ENCODE measurements at regions not wholly inside any gene's neighbourhood (a gene's known extent, or its start where the extent isn't known, plus 50 kb on each side); places are given as distances from the start of the nearest gene placed in this dataset.
"Not testable (repeated sequence)": the region's sequence is repeated elsewhere in the genome, so short reads cannot be mapped to it uniquely, and the experiment has no call there.

DNA sequence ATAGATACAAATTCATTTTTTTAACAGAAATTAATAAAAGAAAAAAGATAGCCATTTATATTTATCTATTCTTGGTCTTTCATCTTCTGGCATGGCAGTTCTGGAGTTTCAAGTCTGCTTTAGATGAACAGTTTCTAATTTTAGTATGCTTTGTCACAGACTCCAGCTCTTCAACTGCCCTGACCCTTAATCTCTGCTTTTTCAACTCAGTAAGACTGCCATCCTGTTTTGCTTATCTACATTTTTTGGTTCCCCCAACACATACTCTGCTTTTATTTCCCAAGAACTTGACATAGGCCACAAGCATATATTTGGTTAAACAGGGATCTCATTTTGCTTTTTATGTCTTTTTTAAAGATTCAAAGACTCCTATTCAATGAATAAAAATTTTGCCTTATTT is 309.3 kb upstream of the KCND2 start:
- Histone ChIP-seq H3K27ac (ENCODE audit: insufficient read depth in 1 of 2, low read depth in 1 of 2, low read length in 2 of 2, poor library complexity in 1 of 2, severe bottlenecking in 2 of 2) (no peak overlapping the region), H3K4me1 (ENCODE audit: control extremely low read depth in 1 of 4, control insufficient read depth in 4 of 4, insufficient read depth in 4 of 4, low read length in 3 of 4) (no peaks in the 10 kb centered on the region), H3K27me3 (replicated peaks in 2 of 5; ENCODE audit: control insufficient read depth in 4 of 5, insufficient read depth in 5 of 5, low read length in 4 of 5) (no peaks in the 10 kb centered on the region), H3K9me3 (ENCODE audit: control extremely low read depth in 1 of 5, control insufficient read depth in 4 of 5, insufficient read depth in 2 of 5, low read depth in 1 of 5, low read length in 4 of 5) (no peaks in the 10 kb centered on the region), H3K4me3 (ENCODE audit: control insufficient read depth in 1 of 7, extremely low read depth in 1 of 7, insufficient read depth in 4 of 7, low read depth in 2 of 7, low read length in 6 of 7) (no peak overlapping the region), H3K36me3 (ENCODE audit: control insufficient read depth in 4 of 4, insufficient read depth in 4 of 4, low read length in 3 of 4) (no peaks in the 10 kb centered on the region)
- ChIA-PET CTCF (no interaction called here), POLR2A (no interaction called here)
- DNase-seq: no peak

GRCh38 chr7:119964065-119964464 is 308.9 kb upstream of the KCND2 start:
- Histone ChIP-seq H3K27me3 (replicated peaks in 2 of 5; ENCODE audit: control insufficient read depth in 4 of 5, insufficient read depth in 5 of 5, low read length in 4 of 5) (no peaks in the 10 kb centered on the region), H3K4me3 (ENCODE audit: control insufficient read depth in 1 of 7, extremely low read depth in 1 of 7, insufficient read depth in 4 of 7, low read depth in 2 of 7, low read length in 6 of 7) (no peak overlapping the region), H3K9me3 (ENCODE audit: control extremely low read depth in 1 of 5, control insufficient read depth in 4 of 5, insufficient read depth in 2 of 5, low read depth in 1 of 5, low read length in 4 of 5) (no peaks in the 10 kb centered on the region), H3K27ac (ENCODE audit: insufficient read depth in 1 of 2, low read depth in 1 of 2, low read length in 2 of 2, poor library complexity in 1 of 2, severe bottlenecking in 2 of 2) (no peak overlapping the region), H3K4me1 (ENCODE audit: control extremely low read depth in 1 of 4, control insufficient read depth in 4 of 4, insufficient read depth in 4 of 4, low read length in 3 of 4) (no peaks in the 10 kb centered on the region), H3K36me3 (ENCODE audit: control insufficient read depth in 4 of 4, insufficient read depth in 4 of 4, low read length in 3 of 4) (no peaks in the 10 kb centered on the region)
- ChIA-PET CTCF (no interaction called here), POLR2A (no interaction called here)
- DNase-seq: no peak

- 100% methylated on average over 1 of the region's 1 CpG for WGBS (ENCODE audit: insufficient coverage)
- no peaks in the 10 kb centered on the region for H3K9me3 ChIP-seq (ENCODE audit: control extremely low read depth in 1 of 5, control insufficient read depth in 4 of 5, insufficient read depth in 2 of 5, low read depth in 1 of 5, low read length in 4 of 5)
- CTCF ChIA-PET: no interaction called here
- POLR2A ChIA-PET: no interaction called here
- no peak overlapping the region for H3K4me3 ChIP-seq (ENCODE audit: control insufficient read depth in 1 of 7, extremely low read depth in 1 of 7, insufficient read depth in 4 of 7, low read depth in 2 of 7, low read length in 6 of 7)
- DNase-seq: no peak
- no peaks in the 10 kb centered on the region for H3K36me3 ChIP-seq (ENCODE audit: control insufficient read depth in 4 of 4, insufficient read depth in 4 of 4, low read length in 3 of 4)
- no peaks in the 10 kb centered on the region for H3K27me3 ChIP-seq (replicated peaks in 2 of 5; ENCODE audit: control insufficient read depth in 4 of 5, insufficient read depth in 5 of 5, low read length in 4 of 5)
- no peaks in the 10 kb centered on the region for H3K4me1 ChIP-seq (ENCODE audit: control extremely low read depth in 1 of 4, control insufficient read depth in 4 of 4, insufficient read depth in 4 of 4, low read length in 3 of 4)
- H3K27ac ChIP-seq (ENCODE audit: insufficient read depth in 1 of 2, low read depth in 1 of 2, low read length in 2 of 2, poor library complexity in 1 of 2, severe bottlenecking in 2 of 2): no peak overlapping the region
These were observed 308.0 kb upstream of the KCND2 start for GRCh38 chr7:119964788-119965542.

- 0% methylated on average over 1 of the region's 4 CpGs for WGBS (ENCODE audit: insufficient coverage)
These were observed 305.8 kb upstream of the KCND2 start for GRCh38 chr7:119967221-119967620.

GRCh38 chr7:119968411-119968810 is 304.6 kb upstream of the KCND2 start:
- H3K9me3 ChIP-seq (ENCODE audit: control extremely low read depth in 1 of 5, control insufficient read depth in 4 of 5, insufficient read depth in 2 of 5, low read depth in 1 of 5, low read length in 4 of 5); DNase-seq; H3K27ac ChIP-seq (ENCODE audit: insufficient read depth in 1 of 2, low read depth in 1 of 2, low read length in 2 of 2, poor library complexity in 1 of 2, severe bottlenecking in 2 of 2); H3K4me1 ChIP-seq (ENCODE audit: control extremely low read depth in 1 of 4, control insufficient read depth in 4 of 4, insufficient read depth in 4 of 4, low read length in 3 of 4); H3K27me3 ChIP-seq (replicated peaks in 2 of 5; ENCODE audit: control insufficient read depth in 4 of 5, insufficient read depth in 5 of 5, low read length in 4 of 5); H3K36me3 ChIP-seq (ENCODE audit: control insufficient read depth in 4 of 4, insufficient read depth in 4 of 4, low read length in 3 of 4); H3K4me3 ChIP-seq (ENCODE audit: control insufficient read depth in 1 of 7, extremely low read depth in 1 of 7, insufficient read depth in 4 of 7, low read depth in 2 of 7, low read length in 6 of 7); CTCF ChIA-PET; POLR2A ChIA-PET: not testable (repeated sequence)
- 100% methylated on average over 1 of the region's 3 CpGs for WGBS (ENCODE audit: insufficient coverage)

More at GRCh38 chr7:119967221-119967620, 305.8 kb upstream of the KCND2 start:
- H3K27me3 ChIP-seq (replicated peaks in 2 of 5; ENCODE audit: control insufficient read depth in 4 of 5, insufficient read depth in 5 of 5, low read length in 4 of 5): no peaks in the 10 kb centered on the region
- ChIA-PET POLR2A (no interaction called here), CTCF (no interaction called here)
- no peaks in the 10 kb centered on the region for H3K4me1 ChIP-seq (ENCODE audit: control extremely low read depth in 1 of 4, control insufficient read depth in 4 of 4, insufficient read depth in 4 of 4, low read length in 3 of 4)
- H3K27ac ChIP-seq (ENCODE audit: insufficient read depth in 1 of 2, low read depth in 1 of 2, low read length in 2 of 2, poor library complexity in 1 of 2, severe bottlenecking in 2 of 2): no peak overlapping the region
- H3K9me3 ChIP-seq (ENCODE audit: control extremely low read depth in 1 of 5, control insufficient read depth in 4 of 5, insufficient read depth in 2 of 5, low read depth in 1 of 5, low read length in 4 of 5): no peaks in the 10 kb centered on the region
- no peak overlapping the region for H3K4me3 ChIP-seq (ENCODE audit: control insufficient read depth in 1 of 7, extremely low read depth in 1 of 7, insufficient read depth in 4 of 7, low read depth in 2 of 7, low read length in 6 of 7)
- DNase-seq: no peak
- no peaks in the 10 kb centered on the region for H3K36me3 ChIP-seq (ENCODE audit: control insufficient read depth in 4 of 4, insufficient read depth in 4 of 4, low read length in 3 of 4)

DNA sequence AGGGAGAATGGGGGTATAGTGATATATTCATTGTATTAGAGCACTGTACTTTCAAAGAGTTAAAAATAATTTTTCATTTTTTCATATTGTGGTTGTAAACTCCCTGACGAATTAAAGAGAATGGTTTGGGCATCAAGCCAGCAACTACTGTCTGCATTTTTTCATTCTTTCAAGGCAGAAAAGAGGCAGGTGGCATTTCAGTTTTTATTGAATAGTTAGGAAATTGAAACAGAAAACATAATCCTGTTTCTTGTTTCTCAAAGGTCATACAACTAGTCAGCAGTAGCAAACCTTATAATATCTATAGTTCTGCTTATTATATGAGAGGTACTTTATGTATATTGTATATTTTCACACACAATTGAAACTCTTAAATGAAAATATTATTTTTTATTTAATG is 303.9 kb upstream of the KCND2 start:
- H3K36me3 ChIP-seq (ENCODE audit: control insufficient read depth in 4 of 4, insufficient read depth in 4 of 4, low read length in 3 of 4): no peaks in the 10 kb centered on the region
- H3K4me1 ChIP-seq (ENCODE audit: control extremely low read depth in 1 of 4, control insufficient read depth in 4 of 4, insufficient read depth in 4 of 4, low read length in 3 of 4): no peaks in the 10 kb centered on the region
- CTCF ChIA-PET: no interaction called here
- no peaks in the 10 kb centered on the region for H3K27me3 ChIP-seq (replicated peaks in 2 of 5; ENCODE audit: control insufficient read depth in 4 of 5, insufficient read depth in 5 of 5, low read length in 4 of 5)
- no peaks in the 10 kb centered on the region for H3K9me3 ChIP-seq (ENCODE audit: control extremely low read depth in 1 of 5, control insufficient read depth in 4 of 5, insufficient read depth in 2 of 5, low read depth in 1 of 5, low read length in 4 of 5)
- POLR2A ChIA-PET: no interaction called here
- H3K4me3 ChIP-seq (ENCODE audit: control insufficient read depth in 1 of 7, extremely low read depth in 1 of 7, insufficient read depth in 4 of 7, low read depth in 2 of 7, low read length in 6 of 7): no peak overlapping the region
- WGBS (ENCODE audit: insufficient coverage): no CpG with 5 or more reads among the region's 1 CpG
- DNase-seq: no peak
- no peak overlapping the region for H3K27ac ChIP-seq (ENCODE audit: insufficient read depth in 1 of 2, low read depth in 1 of 2, low read length in 2 of 2, poor library complexity in 1 of 2, severe bottlenecking in 2 of 2)

DNA sequence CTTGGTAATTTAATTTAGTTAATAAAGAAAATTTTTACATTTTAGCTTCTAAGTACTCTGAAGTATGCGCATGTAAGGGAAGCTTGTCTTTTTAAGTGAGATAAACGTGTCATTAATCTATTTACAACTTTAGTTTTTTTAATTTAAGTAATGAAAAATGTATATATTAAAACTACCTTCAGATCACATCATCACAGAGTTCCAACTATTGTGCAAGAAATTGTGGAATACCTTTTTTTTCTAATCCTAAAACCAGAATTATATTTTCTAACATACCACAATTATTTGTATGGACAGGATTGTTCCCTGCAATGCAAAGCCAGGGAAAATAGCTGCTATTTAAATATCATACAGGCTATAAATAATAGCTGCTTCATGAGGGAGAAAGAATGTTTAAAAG is 303.2 kb upstream of the KCND2 start:
- Histone ChIP-seq H3K27me3 (replicated peaks in 2 of 5; ENCODE audit: control insufficient read depth in 4 of 5, insufficient read depth in 5 of 5, low read length in 4 of 5) (no peaks in the 10 kb centered on the region), H3K4me3 (ENCODE audit: control insufficient read depth in 1 of 7, extremely low read depth in 1 of 7, insufficient read depth in 4 of 7, low read depth in 2 of 7, low read length in 6 of 7) (no peak overlapping the region), H3K36me3 (ENCODE audit: control insufficient read depth in 4 of 4, insufficient read depth in 4 of 4, low read length in 3 of 4) (no peaks in the 10 kb centered on the region), H3K27ac (ENCODE audit: insufficient read depth in 1 of 2, low read depth in 1 of 2, low read length in 2 of 2, poor library complexity in 1 of 2, severe bottlenecking in 2 of 2) (no peak overlapping the region), H3K4me1 (ENCODE audit: control extremely low read depth in 1 of 4, control insufficient read depth in 4 of 4, insufficient read depth in 4 of 4, low read length in 3 of 4) (no peaks in the 10 kb centered on the region), H3K9me3 (ENCODE audit: control extremely low read depth in 1 of 5, control insufficient read depth in 4 of 5, insufficient read depth in 2 of 5, low read depth in 1 of 5, low read length in 4 of 5) (no peaks in the 10 kb centered on the region)
- ChIA-PET POLR2A (no interaction called here), CTCF (no interaction called here)
- DNase-seq: no peak
- WGBS (ENCODE audit: insufficient coverage): no CpG with 5 or more reads among the region's 2 CpGs
